GM12878 (cell line): ENCODE measurements at regions not wholly inside any gene's neighbourhood (a gene's known extent, or its start where the extent isn't known, plus 50 kb on each side); places are given as distances from the start of the nearest gene placed in this dataset.

Source experiments
- BHLHE40 ChIP-seq, 2 experiments: fragments of 450-650 bp in 1 of 2; IDR thresholded peaks; 2 replicates each; pipeline ENCODE4 v1.6.1; 2011 to 2017; ENCODE audit warnings: low read depth in 2 of 2, borderline replicate concordance in 1 of 2, improper control_type of control experiment in 1 of 2, low read length in 1 of 2, mild to moderate bottlenecking in 1 of 2
- DPF2 ChIP-seq: fragments of 450-650 bp; IDR thresholded peaks from 2 replicates; pipeline ENCODE4 v1.6.1; 2017; ENCODE audit warnings: mild to moderate bottlenecking
- EP300 ChIP-seq, 2 experiments: fragments of 150-350 bp in 1 of 2; IDR thresholded peaks; 2 replicates each; pipeline ENCODE4 v1.6.1; 2011 to 2012; ENCODE audit warnings: low read depth in 2 of 2, low read length in 2 of 2, borderline replicate concordance in 1 of 2, improper control_type of control experiment in 1 of 2, inconsistent platforms in 1 of 2; ENCODE audit not compliant: control insufficient read depth in 1 of 2
- JUNB ChIP-seq: IDR thresholded peaks from 2 replicates; pipeline ENCODE4 v1.6.1; 2016; ENCODE audit warnings: antibody characterized with exemption, mild to moderate bottlenecking
- MYC ChIP-seq: IDR thresholded peaks from 2 replicates; pipeline ENCODE4 v1.6.1; 2011; ENCODE audit warnings: mild to moderate bottlenecking, low read length, moderate library complexity, inconsistent platforms; ENCODE audit not compliant: insufficient read depth, insufficient replicate concordance, insufficient read length, severe bottlenecking
- NFIC ChIP-seq: IDR thresholded peaks from 2 replicates; pipeline ENCODE4 v1.6.1; 2012; ENCODE audit warnings: low read depth, mild to moderate bottlenecking, inconsistent platforms, low read length, moderate library complexity
- POU2F2 ChIP-seq: IDR thresholded peaks from 3 replicates; pipeline ENCODE4 v1.6.1; 2011; ENCODE audit warnings: low read depth, mild to moderate bottlenecking, low read length, borderline replicate concordance
- SREBF2 ChIP-seq: IDR thresholded peaks from 2 replicates; pipeline ENCODE4 v1.6.1; 2012; ENCODE audit warnings: mild to moderate bottlenecking, low read length
- ZNF24 ChIP-seq: fragments of 450-650 bp; IDR thresholded peaks from 2 replicates; pipeline ENCODE4 v1.6.1; 2017; ENCODE audit warnings: antibody characterized with exemption, mild to moderate bottlenecking
- TF ChIP-seq, protein P1 (sequence below): fragments of 450-650 bp; IDR thresholded peaks from 2 replicates; pipeline ENCODE4 v1.6.1; 2017; ENCODE audit warnings: mild to moderate bottlenecking, moderate library complexity
- TF ChIP-seq, protein P2 (sequence below): fragments of 450-650 bp; IDR thresholded peaks from 2 replicates; pipeline ENCODE4 v1.6.1; 2016; ENCODE audit warnings: mild to moderate bottlenecking
- TF ChIP-seq, protein P3 (sequence below): IDR thresholded peaks from 2 replicates; pipeline ENCODE4 v1.6.1; 2012; ENCODE audit warnings: low read length, inconsistent platforms

DNA sequence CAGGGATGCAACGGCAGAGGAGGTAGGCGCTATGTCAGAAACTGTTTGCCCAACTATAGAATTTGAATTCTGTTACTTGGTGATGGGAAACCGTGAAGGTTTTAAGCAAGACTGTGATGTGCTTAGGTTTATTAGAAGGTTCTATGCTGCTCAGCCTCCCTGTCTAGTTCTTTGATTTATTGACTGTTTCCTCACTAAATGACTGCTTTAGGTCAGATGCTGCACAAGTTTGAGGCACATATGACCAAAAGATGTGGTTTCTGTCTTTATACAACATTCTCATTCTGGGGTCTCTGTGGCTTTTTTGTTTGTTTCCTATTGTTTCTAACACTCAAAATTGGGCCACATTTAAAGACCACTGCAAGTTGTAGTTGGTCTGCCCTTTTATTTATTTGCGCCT, 323.0 kb upstream of the OBI1 start (continued):
- TF ChIP-seq, protein P1, sequence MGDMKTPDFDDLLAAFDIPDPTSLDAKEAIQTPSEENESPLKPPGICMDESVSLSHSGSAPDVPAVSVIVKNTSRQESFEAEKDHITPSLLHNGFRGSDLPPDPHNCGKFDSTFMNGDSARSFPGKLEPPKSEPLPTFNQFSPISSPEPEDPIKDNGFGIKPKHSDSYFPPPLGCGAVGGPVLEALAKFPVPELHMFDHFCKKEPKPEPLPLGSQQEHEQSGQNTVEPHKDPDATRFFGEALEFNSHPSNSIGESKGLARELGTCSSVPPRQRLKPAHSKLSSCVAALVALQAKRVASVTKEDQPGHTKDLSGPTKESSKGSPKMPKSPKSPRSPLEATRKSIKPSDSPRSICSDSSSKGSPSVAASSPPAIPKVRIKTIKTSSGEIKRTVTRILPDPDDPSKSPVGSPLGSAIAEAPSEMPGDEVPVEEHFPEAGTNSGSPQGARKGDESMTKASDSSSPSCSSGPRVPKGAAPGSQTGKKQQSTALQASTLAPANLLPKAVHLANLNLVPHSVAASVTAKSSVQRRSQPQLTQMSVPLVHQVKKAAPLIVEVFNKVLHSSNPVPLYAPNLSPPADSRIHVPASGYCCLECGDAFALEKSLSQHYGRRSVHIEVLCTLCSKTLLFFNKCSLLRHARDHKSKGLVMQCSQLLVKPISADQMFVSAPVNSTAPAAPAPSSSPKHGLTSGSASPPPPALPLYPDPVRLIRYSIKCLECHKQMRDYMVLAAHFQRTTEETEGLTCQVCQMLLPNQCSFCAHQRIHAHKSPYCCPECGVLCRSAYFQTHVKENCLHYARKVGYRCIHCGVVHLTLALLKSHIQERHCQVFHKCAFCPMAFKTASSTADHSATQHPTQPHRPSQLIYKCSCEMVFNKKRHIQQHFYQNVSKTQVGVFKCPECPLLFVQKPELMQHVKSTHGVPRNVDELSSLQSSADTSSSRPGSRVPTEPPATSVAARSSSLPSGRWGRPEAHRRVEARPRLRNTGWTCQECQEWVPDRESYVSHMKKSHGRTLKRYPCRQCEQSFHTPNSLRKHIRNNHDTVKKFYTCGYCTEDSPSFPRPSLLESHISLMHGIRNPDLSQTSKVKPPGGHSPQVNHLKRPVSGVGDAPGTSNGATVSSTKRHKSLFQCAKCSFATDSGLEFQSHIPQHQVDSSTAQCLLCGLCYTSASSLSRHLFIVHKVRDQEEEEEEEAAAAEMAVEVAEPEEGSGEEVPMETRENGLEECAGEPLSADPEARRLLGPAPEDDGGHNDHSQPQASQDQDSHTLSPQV, result no peak
- TF ChIP-seq DPF2, result peak; percentile 75; the same call in 1 of the 2 replicates
- 0 out of 2 replicates have a peak, but pooled peaks have one; percentile 13 for TF ChIP-seq ZNF24
- TF ChIP-seq, protein P2, sequence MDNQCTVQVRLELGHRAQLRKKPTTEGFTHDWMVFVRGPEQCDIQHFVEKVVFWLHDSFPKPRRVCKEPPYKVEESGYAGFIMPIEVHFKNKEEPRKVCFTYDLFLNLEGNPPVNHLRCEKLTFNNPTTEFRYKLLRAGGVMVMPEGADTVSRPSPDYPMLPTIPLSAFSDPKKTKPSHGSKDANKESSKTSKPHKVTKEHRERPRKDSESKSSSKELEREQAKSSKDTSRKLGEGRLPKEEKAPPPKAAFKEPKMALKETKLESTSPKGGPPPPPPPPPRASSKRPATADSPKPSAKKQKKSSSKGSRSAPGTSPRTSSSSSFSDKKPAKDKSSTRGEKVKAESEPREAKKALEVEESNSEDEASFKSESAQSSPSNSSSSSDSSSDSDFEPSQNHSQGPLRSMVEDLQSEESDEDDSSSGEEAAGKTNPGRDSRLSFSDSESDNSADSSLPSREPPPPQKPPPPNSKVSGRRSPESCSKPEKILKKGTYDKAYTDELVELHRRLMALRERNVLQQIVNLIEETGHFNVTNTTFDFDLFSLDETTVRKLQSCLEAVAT, result 0 out of 2 replicates have a peak, but pooled peaks have one; percentile 37
- TF ChIP-seq NFIC, result 0 out of 2 replicates have a peak, but pooled peaks have one; percentile 27
- TF ChIP-seq POU2F2, result no peak
- peak; percentile 15 to 68; a peak in 2 of 4 replicates for TF ChIP-seq BHLHE40 (IDR thresholded peaks at IDR 0.05; ENCODE audit: borderline replicate concordance in 1 of 2, low read depth in 2 of 2, low read length in 1 of 2)
- TF ChIP-seq EP300 (IDR thresholded peaks at IDR 0.05; ENCODE audit: borderline replicate concordance in 1 of 2, control insufficient read depth in 1 of 2, low read depth in 2 of 2, low read length in 2 of 2), result peak; percentile 59 to 73; a peak in 2 of 4 replicates
- TF ChIP-seq, protein P3, sequence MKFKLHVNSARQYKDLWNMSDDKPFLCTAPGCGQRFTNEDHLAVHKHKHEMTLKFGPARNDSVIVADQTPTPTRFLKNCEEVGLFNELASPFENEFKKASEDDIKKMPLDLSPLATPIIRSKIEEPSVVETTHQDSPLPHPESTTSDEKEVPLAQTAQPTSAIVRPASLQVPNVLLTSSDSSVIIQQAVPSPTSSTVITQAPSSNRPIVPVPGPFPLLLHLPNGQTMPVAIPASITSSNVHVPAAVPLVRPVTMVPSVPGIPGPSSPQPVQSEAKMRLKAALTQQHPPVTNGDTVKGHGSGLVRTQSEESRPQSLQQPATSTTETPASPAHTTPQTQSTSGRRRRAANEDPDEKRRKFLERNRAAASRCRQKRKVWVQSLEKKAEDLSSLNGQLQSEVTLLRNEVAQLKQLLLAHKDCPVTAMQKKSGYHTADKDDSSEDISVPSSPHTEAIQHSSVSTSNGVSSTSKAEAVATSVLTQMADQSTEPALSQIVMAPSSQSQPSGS, result no peak
- no peak for TF ChIP-seq SREBF2
- 0 out of 2 replicates have a peak, but pooled peaks have one; percentile 12 for TF ChIP-seq JUNB
- no peak for TF ChIP-seq MYC
